Liver (tissue), 8 donors: ENCODE measurements at regions not wholly inside any gene's neighbourhood (a gene's known extent, or its start where the extent isn't known, plus 50 kb on each side); places are given as distances from the start of the nearest gene placed in this dataset.

Experiments
- DNase-seq: peaks from one replicate; pipeline ENCODE4 v3.0.0-alpha.2; 2017; ENCODE audit warnings: low spot score
- H3K27ac ChIP-seq, 2 donors: one replicate each; pipeline ENCODE4 v1.7.0; 2013; ENCODE audit warnings: inconsistent platforms in 2 of 2, low read length in 2 of 2, control low read depth in 1 of 2, low read depth in 1 of 2, mild to moderate bottlenecking in 1 of 2
- H3K27me3 ChIP-seq, 4 donors: one replicate each; pipeline versions ENCODE4 v1.6.1 to v1.7.0; 2013; ENCODE audit warnings: low read length in 3 of 4, inconsistent platforms in 1 of 4, mild to moderate bottlenecking in 1 of 4, moderate library complexity in 1 of 4; ENCODE audit not compliant: control insufficient read depth in 4 of 4, insufficient read depth in 4 of 4
- H3K36me3 ChIP-seq, 4 donors: one replicate each; pipeline versions ENCODE4 v1.6.1 to v1.7.0; 2013; ENCODE audit warnings: low read length in 3 of 4, mild to moderate bottlenecking in 3 of 4, low read depth in 1 of 4, moderate library complexity in 1 of 4; ENCODE audit not compliant: control insufficient read depth in 4 of 4, insufficient read depth in 3 of 4
- H3K4me1 ChIP-seq, 4 donors: one replicate each; pipeline versions ENCODE4 v1.6.1 to v1.7.0; 2013; ENCODE audit warnings: low read length in 3 of 4, mild to moderate bottlenecking in 3 of 4, moderate library complexity in 1 of 4; ENCODE audit not compliant: control insufficient read depth in 4 of 4, insufficient read depth in 4 of 4
- H3K4me3 ChIP-seq, 3 donors: one replicate each; pipeline versions ENCODE4 v1.6.1 to v1.7.0; 2013; ENCODE audit warnings: low read length in 3 of 3, control low read depth in 1 of 3, low read depth in 1 of 3, mild to moderate bottlenecking in 1 of 3
- H3K9ac ChIP-seq, 2 donors: one replicate each; pipeline ENCODE4 v1.7.0; 2013; ENCODE audit warnings: low read length in 2 of 2, mild to moderate bottlenecking in 2 of 2, moderate library complexity in 2 of 2, control low read depth in 1 of 2, low read depth in 1 of 2
- H3K9me3 ChIP-seq, 4 donors: one replicate each; pipeline versions ENCODE4 v1.6.1 to v1.7.0; 2013; ENCODE audit warnings: low read length in 3 of 4; ENCODE audit not compliant: control insufficient read depth in 4 of 4
- ATF3 ChIP-seq: IDR thresholded peaks from 2 replicates; pipeline ENCODE4 v1.6.1; 2016; ENCODE audit warnings: antibody characterized with exemption
- CTCF ChIP-seq: fragments of 150-350 bp; IDR thresholded peaks from 2 replicates; pipeline ENCODE4 v1.5.1; 2017; ENCODE audit warnings: improper control_type of control experiment, low read depth, low read length; ENCODE audit not compliant: missing input control
- EGR1 ChIP-seq, 2 donors: IDR thresholded peaks; 2 replicates each; pipeline ENCODE4 v1.6.1; 2016 to 2018; ENCODE audit warnings: antibody characterized with exemption in 2 of 2, low read depth in 2 of 2
- FOXA1 ChIP-seq: IDR thresholded peaks from 2 replicates; pipeline ENCODE4 v1.6.1; 2016; ENCODE audit warnings: antibody characterized with exemption
- FOXA2 ChIP-seq: IDR thresholded peaks from 2 replicates; pipeline ENCODE4 v1.6.1; 2016; ENCODE audit warnings: antibody characterized with exemption
- GABPA ChIP-seq, 2 donors: IDR thresholded peaks in 1 of 2; conservative IDR thresholded peaks in 1 of 2; 2 replicates each; pipeline ENCODE4 v1.6.1; 2016; ENCODE audit warnings: antibody characterized with exemption in 2 of 2, mild to moderate bottlenecking in 1 of 2, moderate library complexity in 1 of 2
- HNF4A ChIP-seq, 2 donors: conservative IDR thresholded peaks; 2 replicates each; pipeline ENCODE4 v1.6.1; 2016; ENCODE audit warnings: antibody characterized with exemption in 2 of 2, mild to moderate bottlenecking in 2 of 2
- HNF4G ChIP-seq: IDR thresholded peaks from 2 replicates; pipeline ENCODE4 v1.6.1; 2016; ENCODE audit warnings: antibody characterized with exemption
- JUND ChIP-seq, 2 donors: IDR thresholded peaks; 2 replicates each; pipeline ENCODE4 v1.6.1; 2016; ENCODE audit warnings: antibody characterized with exemption in 2 of 2
- MAX ChIP-seq: IDR thresholded peaks from 2 replicates; pipeline ENCODE4 v1.6.1; 2016; ENCODE audit warnings: antibody characterized with exemption
- NR2F2 ChIP-seq: IDR thresholded peaks from 2 replicates; pipeline ENCODE4 v1.6.1; 2016; ENCODE audit warnings: antibody characterized with exemption
- RAD21 ChIP-seq, 2 donors: IDR thresholded peaks; 2 replicates each; pipeline ENCODE4 v1.6.1; 2016; ENCODE audit warnings: antibody characterized with exemption in 2 of 2, mild to moderate bottlenecking in 2 of 2
- REST ChIP-seq: IDR thresholded peaks from 2 replicates; pipeline ENCODE4 v1.6.1; 2016; ENCODE audit warnings: antibody characterized with exemption, mild to moderate bottlenecking
- RXRA ChIP-seq, 2 donors: IDR thresholded peaks; 2 replicates each; pipeline ENCODE4 v1.6.1; 2017 to 2018; ENCODE audit warnings: antibody characterized with exemption in 2 of 2, mild to moderate bottlenecking in 1 of 2
- SP1 ChIP-seq: IDR thresholded peaks from 2 replicates; pipeline ENCODE4 v1.6.1; 2018; ENCODE audit warnings: antibody characterized with exemption, mild to moderate bottlenecking
- TAF1 ChIP-seq: conservative IDR thresholded peaks from 2 replicates; pipeline ENCODE4 v1.6.1; 2016; ENCODE audit warnings: antibody characterized with exemption, mild to moderate bottlenecking
- YY1 ChIP-seq: IDR thresholded peaks from 2 replicates; pipeline ENCODE4 v1.6.1; 2016; ENCODE audit warnings: antibody characterized with exemption, mild to moderate bottlenecking
- ZBTB33 ChIP-seq: IDR thresholded peaks from 2 replicates; pipeline ENCODE4 v1.6.1; 2016; ENCODE audit warnings: antibody characterized with exemption
- WGBS: extraction: QIAGEN DNeasy Blood & Tissue Kit; methylation state at CpG from one replicate; pipeline ENCODE4 v1.1.7; 2013; 5-methylcytosine and 5-hydroxymethylcytosine counted together
- donor health status: healthy.
- donor health status: healthy.
- donor health status: healthy.
- donor health status: healthy.
- donor health status: healthy.

GRCh38 chr7:24158975-24159374 lies 125.0 kb upstream of the NPY start (continued):
- TF ChIP-seq CTCF, result no peak
- TF ChIP-seq RAD21 (IDR thresholded peaks at IDR 0.05), result no peak
- no peak for TF ChIP-seq GABPA (IDR thresholded peaks at IDR 0.05 in 1 of 2, conservative IDR thresholded peaks at IDR 0.05 in 1 of 2)
- TF ChIP-seq HNF4A (conservative IDR thresholded peaks at IDR 0.05), result no peak
- TF ChIP-seq NR2F2, result no peak
- no peak for TF ChIP-seq SP1

- no peak overlapping the region for H3K9ac ChIP-seq
- TF ChIP-seq ATF3 (no peak), HNF4A (conservative IDR thresholded peaks at IDR 0.05) (peak; percentile 20 to 27), FOXA1 (no peak)
Measured at GRCh38 chr7:24164401-24164800, 119.6 kb upstream of the NPY start.

GRCh38 chr7:24169077-24169624 lies 114.8 kb upstream of the NPY start:
- Histone ChIP-seq H3K36me3 (no peaks in the 10 kb centered on the region), H3K9ac (no peak overlapping the region), H3K4me1 (no peaks in the 10 kb centered on the region), H3K9me3 (no peaks in the 10 kb centered on the region), H3K4me3 (no peak overlapping the region), H3K27me3 (no peaks in the 10 kb centered on the region), H3K27ac (no peak overlapping the region)
- DNase-seq, result no peak
- 69% methylated on average over 5 of the region's 5 CpGs for WGBS
- TF ChIP-seq HNF4G, result no peak
- TF ChIP-seq ATF3, result no peak
- TF ChIP-seq SP1, result no peak
- TF ChIP-seq CTCF, result no peak
- TF ChIP-seq GABPA (IDR thresholded peaks at IDR 0.05 in 1 of 2, conservative IDR thresholded peaks at IDR 0.05 in 1 of 2), result no peak
- no peak for TF ChIP-seq RXRA (IDR thresholded peaks at IDR 0.05)
- no peak for TF ChIP-seq FOXA1
- TF ChIP-seq JUND (IDR thresholded peaks at IDR 0.05), result no peak
- TF ChIP-seq YY1, result no peak
- no peak for TF ChIP-seq RAD21 (IDR thresholded peaks at IDR 0.05)
- TF ChIP-seq EGR1 (IDR thresholded peaks at IDR 0.05; ENCODE audit: low read depth in 2 of 2), result no peak
- TF ChIP-seq HNF4A (conservative IDR thresholded peaks at IDR 0.05), result no peak
- TF ChIP-seq MAX, result no peak
- TF ChIP-seq TAF1, result no peak
- no peak for TF ChIP-seq FOXA2
- no peak for TF ChIP-seq ZBTB33
- no peak for TF ChIP-seq REST
- TF ChIP-seq NR2F2, result no peak

More at GRCh38 chr7:24164401-24164800, 119.6 kb upstream of the NPY start:
- no peak for DNase-seq
- H3K4me1 ChIP-seq, result no peaks in the 10 kb centered on the region
- H3K27me3 ChIP-seq, result no peaks in the 10 kb centered on the region
- WGBS, result 66% methylated on average over 4 of the region's 4 CpGs
- H3K36me3 ChIP-seq, result no peaks in the 10 kb centered on the region
- H3K9me3 ChIP-seq, result no peaks in the 10 kb centered on the region
- H3K4me3 ChIP-seq, result no peak overlapping the region
- no peak overlapping the region for H3K27ac ChIP-seq
